ENCODE measurements at regions not wholly inside any gene's neighbourhood (a gene's known extent, or its start where the extent isn't known, plus 50 kb on each side); places are given as distances from the start of the nearest gene placed in this dataset.
"Not testable (repeated sequence)": the region's sequence is repeated elsewhere in the genome, so short reads cannot be mapped to it uniquely, and the experiment has no call there.

DNA sequence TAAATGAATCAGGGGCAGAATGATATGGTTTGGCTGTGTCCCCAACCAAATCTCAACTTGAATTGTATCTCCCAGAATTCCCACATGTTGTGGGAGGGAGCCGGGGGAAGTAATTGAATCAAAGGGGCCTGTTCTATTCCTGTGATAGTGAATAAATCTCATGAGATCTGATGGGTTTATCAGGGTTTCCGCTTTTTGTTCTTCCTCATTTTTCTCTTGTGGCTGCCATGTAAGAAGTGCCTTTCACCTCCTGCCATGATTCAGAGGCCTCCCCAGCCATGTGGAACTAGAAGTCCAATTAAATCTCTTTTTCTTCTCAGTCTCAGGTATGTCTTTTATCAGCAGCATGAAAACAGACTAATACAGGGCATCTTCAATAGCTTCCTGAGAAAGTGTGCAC, 107.0 kb downstream of the OTUD1 start:
- not testable (repeated sequence) for DNase-seq

DNA sequence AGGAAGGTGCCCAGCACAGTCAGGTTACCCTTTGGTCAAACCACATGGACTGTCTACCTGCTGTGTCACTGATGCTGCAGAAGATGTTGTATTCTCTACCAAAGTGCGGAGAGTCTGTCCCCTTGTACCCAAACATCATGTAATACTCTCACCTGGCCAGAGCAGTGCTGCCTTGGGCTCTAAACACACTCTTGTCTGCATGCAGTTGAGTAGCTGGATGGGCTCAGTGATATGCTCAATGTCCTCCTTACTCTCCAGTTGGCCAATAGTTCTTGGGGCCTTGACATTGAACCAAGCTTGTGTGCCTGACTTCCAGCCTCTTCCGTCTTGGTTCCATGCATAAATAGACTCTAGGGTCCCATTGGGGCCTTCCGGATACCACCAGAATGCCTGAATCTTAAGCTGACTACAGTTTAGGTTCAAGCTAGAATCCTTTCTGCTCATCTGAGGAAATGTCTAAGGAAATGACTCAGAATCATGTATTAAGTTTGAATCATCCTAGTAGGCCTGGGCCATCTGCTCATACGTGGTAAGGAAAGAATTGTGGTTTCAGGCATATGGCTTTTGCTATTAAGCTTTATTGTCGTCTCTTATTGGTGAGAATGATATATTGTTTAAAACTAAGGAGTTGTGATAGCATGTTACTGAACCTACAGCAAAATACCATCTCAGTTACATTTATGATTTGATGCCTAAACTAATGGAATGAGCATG, 118.0 kb downstream of the OTUD1 start:
- DNase-seq = no peak

DNA sequence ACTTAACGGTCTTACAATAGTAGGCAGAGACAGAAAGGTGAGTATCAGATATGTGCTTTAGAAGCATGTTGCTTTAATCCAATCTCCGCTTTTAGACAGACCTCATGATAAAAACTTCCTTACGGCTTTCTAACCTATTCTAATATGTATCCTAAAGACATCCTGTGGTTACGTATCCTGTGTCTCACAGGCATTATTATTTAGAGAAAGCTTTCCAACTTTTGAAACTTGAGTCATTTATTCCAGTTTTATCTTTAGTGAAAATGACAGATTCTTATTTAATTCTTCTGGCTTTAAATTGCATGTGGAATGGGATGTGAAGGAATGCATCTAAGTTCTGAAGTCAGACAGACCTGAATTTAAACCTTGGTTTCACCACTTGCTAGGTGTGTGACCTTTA, 118.9 kb downstream of the OTUD1 start:
- DNase-seq = no peak

DNA sequence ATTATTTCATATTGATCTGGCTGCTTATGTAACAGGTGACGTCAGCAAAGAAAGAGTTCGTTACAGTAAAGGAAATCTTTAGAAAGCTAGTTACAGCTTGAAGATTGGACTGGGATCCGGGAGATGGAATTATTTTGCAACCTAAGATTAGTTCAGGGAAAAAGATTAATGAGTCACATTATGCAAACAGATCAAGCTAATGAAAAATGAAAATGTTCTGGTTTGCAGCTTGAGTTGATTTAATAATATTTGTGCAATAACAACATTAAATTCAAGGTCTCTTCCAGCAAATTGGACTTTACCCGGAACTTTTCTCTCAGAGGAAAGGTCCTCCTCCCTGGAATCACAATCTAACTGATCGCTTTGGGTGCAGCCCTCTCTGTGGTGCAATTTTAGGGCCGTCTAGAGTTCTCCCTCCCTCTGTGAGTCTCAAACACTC, 119.5 kb downstream of the OTUD1 start:
- no peak for DNase-seq

DNA sequence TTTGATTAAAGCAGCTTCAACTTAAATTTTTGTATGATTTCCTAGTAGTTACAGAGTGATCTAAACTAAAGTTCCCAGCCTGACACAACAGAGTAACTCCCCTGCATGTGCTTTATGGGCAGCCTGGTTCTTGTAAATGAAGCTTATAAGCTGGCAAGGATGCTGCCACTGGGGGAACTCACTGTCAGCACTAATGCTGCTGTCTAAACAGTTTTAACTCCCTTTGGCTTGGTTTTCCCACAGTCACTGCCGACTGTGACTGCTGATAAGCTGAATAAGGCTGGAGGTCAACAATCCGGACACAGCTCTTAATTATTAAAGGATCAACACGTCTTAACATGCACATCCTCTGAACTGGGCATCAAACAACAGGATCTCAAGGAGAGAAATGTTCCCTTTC, 130.1 kb downstream of the OTUD1 start:
- no peak for DNase-seq

DNA sequence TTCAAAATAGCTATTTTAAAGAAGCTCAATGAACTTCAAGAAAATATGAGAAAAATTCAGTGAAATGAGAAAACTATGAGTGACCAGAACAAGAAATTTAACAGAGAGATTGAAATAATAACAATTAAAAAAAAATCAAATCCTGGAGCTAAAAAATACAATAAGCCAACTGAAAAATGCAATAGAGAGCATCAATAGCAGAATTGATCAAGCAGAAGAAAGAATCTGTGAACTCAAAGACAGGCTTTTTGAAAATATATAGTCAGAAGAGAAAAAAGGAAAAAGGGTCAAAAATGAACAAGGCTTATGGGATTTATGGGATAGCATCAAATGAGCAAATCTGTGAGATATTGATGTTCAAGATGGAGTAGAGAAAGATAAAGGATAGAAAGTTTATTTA, 133.0 kb downstream of the OTUD1 start:
- DNase-seq = no peak

DNA sequence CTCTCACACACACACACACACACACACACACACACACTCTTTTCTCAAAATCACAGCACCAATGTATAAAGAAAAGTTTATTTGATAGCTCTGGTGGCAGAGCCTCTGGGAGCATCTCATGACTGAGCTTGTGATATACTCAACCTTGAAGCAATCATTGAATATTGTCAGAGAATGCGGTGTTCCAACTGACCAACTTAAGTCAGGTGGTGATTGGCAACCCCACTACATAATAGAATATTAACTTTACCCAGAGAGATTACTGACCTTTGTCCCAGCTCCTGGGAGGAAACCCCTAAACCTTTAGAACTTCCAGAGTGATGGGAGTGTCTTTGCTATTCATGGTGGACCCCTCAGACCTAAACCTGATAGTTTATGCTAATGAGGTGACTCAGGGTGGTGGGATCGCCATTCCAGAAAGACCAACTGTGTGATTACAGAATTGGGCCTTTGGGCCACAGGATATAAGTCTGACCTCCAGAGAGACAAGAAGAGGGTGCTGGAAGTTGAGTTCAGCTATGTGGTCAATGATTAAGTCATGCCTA, 143.1 kb downstream of the OTUD1 start:
- DNase-seq = no peak

DNA sequence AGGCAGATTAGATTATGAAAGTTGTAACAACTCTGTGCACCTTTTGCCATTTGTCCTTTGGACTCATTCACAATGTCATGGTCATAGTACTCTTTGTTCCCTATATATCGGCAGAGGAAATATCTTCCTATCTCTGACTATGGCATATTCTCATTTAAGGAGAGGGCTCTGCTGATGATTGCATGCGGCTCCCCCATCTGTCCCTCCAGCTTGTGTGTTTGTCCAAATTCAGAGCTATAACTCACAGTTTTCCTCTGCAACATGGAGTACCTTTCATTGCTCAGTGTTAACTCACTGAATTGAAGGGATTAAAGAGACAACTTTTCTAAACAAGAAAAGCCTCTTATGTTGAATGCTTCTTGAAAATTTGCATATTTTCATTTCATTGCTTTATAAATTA, 145.5 kb downstream of the OTUD1 start:
- no peak for DNase-seq

DNA sequence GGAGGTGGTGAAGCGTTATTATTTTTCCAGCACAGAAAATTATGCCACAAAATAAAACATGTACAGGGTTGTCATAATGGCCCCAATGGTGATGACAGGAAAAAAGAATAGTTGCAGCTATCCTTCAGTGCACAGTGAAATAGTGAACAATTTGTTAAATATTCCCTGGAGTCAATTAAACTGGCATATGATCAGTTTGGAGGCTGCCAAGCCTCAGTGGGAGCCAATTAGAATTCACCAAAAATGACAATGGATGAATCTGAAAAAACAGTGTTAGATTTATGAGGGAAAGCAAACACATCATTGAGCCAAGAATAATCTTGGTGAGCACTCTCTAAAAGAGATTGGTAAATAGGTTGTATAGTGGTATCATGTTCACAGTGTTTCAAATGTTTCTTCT, 146.3 kb downstream of the OTUD1 start:
- no peak for DNase-seq

DNA sequence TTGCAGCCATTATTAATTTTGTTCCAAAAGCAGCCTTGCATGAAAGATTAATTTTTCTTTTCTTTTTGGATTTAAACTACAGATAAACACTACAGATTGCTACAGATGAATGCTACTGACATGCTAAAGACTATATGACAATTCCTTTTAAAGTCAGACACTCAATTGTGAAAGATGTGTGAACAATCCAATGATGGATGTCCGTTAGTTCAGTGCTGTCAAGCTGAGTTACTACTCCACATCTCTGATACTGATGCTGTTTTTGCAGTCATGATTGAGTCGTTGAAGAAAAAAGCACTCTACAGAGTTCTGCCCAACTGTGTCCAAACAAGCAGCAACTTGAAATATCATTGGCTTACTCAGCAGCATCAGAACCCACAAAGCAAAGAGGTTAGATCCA, 146.8 kb downstream of the OTUD1 start:
- DNase-seq = no peak

DNA sequence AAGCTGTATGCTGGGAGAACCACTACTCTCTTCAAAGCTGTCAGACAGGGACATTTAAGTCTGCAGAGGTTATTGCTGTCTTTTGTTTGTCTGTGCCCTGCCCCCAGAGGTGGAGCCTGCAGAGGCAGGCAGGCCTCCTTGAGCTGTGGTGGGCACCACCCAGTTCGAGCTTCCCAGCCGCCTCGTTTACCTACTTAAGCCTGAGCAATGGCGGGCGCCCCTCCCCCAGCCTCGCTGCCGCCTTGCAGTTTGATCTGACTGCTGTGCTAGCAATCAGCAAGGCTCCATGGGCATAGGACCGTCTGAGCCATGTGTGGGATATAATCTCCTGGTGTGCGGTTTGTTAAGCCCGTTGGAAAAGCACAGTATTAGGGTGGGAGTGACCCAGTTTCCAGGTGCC, 156.4 kb downstream of the OTUD1 start:
- DNase-seq = not testable (repeated sequence)

DNA sequence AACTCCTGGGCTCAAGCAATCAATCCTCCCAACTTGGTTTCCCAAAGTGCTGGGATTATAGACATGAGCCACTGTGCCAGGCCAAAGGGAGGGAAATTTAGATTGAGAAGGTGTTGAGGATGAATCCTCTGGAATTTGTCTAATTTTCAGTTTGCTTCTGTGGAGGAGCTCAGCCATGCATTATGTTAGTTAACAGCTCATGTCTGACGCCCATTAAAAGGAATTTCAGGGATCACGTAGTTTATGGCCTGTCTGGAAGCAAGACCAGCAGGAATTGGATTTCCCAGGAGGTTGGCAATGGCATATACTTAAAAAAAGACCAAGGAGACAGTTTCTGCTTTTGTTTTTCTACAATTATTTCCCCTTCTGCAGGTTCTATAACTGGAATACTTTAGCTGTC, 165.7 kb downstream of the OTUD1 start:
- no peak for DNase-seq

DNA sequence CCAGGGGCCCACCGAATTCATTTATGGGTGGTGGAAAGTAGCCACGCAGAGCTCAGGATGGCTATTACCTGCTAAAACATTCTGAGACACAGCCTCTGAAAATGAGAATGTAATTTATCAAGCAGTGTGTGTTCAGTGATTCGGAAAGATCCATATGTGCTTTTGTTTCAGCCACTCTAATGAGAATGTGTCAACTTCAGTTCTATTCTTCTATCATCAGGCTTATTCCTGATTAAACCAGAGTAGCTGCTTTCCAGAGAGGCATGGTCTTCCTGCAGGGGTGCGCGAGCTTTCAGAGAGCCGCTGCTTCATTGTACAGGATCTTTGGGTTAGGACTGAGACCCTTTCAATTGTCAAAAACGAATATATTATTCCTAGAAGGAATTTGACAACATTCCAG, 167.6 kb downstream of the OTUD1 start:
- no peak for DNase-seq

DNA sequence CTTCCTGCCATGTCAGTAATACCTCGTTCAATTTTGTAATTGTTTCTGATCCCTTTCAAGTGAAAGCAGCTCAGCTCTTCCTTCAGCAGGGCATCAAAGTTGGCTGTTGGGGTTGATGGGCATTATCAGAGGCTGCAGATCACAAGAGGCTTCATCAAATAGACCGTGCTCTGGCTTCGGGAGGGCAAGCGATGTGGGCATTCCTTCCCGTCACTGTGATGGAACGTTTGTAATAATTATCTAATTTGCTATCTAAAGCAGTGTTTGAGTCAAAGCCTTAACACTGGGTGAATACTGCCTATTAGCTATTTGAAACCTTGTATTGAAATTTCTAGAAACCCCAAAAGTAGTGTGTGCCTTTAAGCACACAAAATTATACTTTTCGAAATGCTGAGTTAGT, 170.1 kb downstream of the OTUD1 start:
- no peak for DNase-seq

DNA sequence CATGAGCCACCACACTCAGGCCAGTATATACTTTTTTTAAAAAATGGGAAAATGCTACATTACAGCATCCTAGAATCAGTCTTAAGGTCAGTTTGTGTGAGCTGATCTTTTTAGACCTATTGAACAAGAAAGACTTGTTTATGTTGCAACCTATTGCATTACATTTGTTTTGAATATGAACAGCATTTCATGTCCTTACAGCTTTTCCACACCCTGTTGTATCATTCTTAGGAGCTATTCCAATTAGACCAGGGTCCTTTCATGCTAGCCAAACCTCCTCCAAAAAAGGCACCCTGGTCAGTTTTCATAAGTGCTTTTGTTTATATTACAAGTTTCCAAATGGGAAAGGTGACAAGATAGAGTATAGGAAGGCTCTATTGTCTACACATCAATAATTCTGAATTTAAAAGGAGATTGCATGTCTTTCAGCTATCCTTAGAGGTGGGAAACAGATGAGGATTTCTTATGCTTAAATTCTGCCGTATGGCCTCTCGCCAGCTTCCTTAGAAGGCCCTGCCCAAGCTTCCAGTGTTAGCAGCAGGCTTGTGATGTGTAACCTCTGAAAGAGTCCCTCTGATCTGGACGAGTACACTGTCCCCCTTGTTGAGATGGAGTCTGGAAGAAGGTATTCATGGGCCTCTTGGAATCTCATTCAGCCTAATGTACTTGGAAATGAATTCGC, 171.9 kb downstream of the OTUD1 start:
- DNase-seq = no peak

DNA sequence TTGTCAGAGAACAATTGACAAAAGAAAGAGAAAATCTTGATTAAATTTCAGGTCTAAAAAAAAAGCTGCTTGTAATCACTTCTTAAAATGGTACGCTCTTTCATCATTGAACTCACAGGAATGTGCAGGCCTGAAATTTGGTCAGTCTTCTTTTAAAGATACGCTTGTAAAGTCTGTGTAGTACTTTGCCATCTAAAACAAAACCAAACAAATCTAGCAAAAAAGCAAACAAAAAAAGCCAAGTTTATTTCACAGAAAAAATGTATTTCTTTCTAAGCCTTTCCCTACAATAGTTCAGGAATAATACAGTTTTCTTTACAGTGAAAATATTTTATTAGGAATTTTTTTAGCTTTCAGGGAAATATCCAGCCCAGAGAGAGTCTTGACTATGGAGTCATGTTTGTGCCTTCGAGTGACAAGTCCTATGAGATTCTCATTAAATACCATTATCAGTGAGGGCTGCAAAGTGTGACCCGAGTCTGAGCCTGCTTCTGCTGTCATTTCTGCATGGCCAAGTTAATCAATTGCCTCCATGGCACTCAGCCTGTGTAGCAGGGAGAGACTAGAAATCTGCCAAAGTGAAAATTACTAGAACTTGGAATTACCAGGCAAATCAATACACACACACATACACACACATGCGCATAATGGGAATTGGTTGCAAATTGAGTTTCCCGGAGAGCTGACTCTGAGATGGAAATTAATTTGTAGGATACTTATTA, 172.6 kb downstream of the OTUD1 start:
- no peak for DNase-seq

DNA sequence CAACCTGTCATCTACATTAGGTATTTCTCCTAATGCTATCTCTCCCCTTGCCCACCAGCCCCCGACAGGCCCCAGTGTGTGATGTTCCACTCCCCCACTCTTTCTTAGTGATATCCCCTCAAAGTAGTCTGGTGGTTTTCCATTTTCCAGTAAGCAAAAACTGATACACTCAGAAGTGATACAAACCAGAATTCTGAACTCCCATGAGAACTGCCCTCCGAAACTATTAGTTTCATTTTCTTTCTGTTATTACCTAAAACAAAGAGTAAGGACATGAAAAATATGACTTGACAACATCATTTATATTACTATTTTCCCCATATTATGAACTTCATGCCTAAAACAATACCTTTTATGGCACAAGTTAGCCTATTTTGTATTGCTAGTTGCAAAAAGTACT, 175.0 kb downstream of the OTUD1 start:
- no peak for DNase-seq

DNA sequence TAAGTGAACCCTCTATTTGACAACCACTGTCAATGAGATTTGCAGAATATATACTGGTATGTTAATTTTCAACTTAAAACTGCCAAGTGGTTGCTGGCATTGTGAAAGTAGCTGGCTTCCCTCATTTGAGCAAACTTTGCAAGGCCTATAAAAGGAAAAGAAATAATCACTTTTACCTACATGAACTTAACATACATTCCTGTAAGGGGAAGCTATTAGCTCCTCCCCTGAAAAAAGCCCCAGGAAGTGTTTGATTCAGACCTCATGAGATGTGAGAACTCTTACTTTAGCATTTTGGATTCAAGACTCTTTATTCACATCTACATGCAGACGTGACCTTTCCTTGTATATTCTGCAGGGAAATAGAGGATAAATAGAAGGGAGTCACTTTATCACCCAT, 175.6 kb downstream of the OTUD1 start:
- no peak for DNase-seq

DNA sequence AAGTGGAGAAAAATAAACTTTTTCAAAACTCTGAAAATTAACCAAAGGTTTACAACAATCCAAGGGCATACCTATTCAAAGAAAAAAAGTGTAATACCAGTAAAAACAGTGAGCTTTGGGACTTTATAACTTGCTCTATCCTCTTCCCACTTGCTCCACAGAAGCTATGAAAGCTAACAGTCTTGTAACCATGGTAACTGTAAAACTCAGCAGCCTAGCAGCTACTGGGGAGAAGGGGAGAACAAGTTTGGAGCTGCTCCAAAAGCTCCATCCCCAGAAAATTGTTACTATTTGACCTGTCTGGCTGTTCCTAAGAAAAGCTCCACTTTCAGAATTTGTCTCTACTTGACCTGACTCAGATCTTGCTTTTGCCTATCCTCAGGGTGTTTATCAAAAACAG, 191.5 kb downstream of the OTUD1 start:
- no peak for DNase-seq

DNA sequence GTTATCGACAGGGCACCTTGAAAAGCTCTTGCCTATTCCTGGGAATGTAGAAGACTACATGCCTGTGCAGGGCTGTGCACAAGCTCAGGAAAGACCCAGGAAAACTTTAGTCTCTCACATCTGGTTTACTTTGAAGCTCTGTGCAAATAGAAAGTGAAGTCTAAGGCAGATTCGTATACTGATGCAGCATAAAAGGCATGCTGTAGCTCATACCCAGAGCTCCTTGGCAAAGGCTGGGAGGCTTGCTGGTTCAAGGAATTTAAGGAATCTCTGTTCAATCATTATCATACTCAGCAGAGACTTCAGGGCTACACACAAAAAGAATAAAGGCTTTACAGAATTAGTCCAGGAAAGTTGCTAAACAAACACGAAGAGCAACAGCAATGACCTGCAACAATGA, 192.0 kb downstream of the OTUD1 start:
- no peak for DNase-seq

DNA sequence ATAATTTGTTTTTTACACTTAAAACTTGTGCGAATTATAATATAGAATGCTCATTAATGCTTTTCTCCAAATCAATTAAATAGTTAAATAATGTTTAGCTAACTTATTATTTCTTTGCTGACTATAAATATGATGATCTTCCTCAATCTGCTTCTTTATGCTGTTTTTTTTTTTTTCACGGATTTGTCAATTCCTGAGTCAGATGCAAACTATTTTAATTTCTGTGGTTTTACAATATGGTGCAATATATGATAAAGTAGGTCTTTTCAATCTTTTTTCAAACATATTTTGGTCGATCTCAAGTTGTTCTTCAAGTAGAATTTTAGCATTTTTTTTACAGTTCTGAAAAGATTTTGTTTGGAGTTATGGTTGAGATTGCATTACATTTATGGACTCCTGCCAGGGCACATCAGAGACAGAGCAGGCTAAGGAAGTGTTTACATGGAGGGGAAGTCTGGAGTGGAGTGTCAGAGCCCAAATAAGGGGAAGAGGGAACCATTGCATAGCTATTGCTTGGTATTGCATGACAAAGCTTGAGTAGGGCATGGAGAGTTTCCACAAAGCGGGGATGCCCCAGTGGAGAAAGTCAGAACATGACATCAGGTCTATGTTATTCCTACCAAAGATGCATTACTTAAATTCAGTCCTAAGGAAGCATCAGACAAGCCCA, 204.4 kb downstream of the OTUD1 start:
- peak; percentile 4 to 59 for DNase-seq

DNA sequence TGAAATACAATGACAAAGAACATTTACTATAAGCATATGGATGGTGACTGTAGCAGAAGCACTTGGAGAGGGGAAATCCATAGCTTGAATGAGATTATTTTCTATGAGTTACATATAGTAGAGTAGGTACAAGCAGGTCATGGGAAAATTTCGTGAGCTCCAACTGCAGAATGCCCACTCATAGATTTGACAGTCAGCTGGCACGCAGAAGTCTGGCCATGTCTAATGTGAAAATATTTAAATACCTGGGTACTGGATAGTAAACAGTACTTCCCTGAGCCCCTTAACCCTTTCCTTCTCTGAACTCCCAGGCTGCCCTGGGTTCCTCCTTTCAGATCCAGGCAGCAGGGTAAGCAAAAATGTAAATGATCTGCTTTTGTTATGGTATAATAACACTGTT, 209.7 kb downstream of the OTUD1 start:
- DNase-seq = no peak

DNA sequence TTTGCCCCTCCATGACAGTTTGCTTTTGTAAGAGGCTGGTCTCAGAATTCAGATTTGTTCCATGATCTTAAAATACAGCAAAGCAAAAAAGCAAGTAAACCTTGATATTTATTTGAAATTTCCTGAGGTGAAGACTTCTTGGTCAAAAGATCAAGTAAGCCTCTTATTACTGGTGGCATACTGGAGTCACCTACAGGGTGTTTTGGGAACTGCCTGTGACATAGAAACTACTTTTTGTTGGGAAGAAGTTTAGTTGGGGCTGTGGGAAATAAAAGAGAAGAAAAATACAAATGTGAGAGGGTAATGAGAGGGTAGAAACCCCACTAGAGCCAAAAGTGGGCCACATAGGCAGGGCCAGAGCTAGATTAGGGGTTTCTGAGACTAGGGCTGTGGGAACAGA, 217.9 kb downstream of the OTUD1 start:
- DNase-seq = no peak
